ENCODE measurements at regions not wholly inside any gene's neighbourhood (a gene's known extent, or its start where the extent isn't known, plus 50 kb on each side); places are given as distances from the start of the nearest gene placed in this dataset.
A peak's percentile ranks its signal among the peaks of the same experiment; 100 is the strongest.

- H3K27me3 Mint-ChIP-seq (ENCODE audit: insufficient read depth, low read depth, poor library complexity): no peaks in the 10 kb centered on the region
- no peak overlapping the region for H3K4me3 Mint-ChIP-seq
- no peaks in the 10 kb centered on the region for H3K27me3 ChIP-seq (ENCODE audit: insufficient read depth)
- H3K36me3 ChIP-seq (ENCODE audit: insufficient read depth): no peaks in the 10 kb centered on the region
- H3K9me2 ChIP-seq (ENCODE audit: insufficient read depth): 0 out of 2 replicates have a peak, but pooled peaks cover 5% of the 10 kb centered on the region
- no peaks in the 10 kb centered on the region for H3K9me3 Mint-ChIP-seq
- peaks cover 13% of the 10 kb centered on the region for H3K4me1 ChIP-seq (ENCODE audit: insufficient read depth)
- ATAC-seq (no peak), DNase-seq (ENCODE audit: low spot score) (no peak)
- H3K27ac Mint-ChIP-seq: no peak overlapping the region
- peak overlapping the region; percentile 4; the same call in 1 of the 2 replicates for H2AFZ ChIP-seq
- H3K79me2 ChIP-seq (replicated peaks; ENCODE audit: insufficient read depth): no peaks in the 10 kb centered on the region
- TF ChIP-seq NANOG (IDR thresholded peaks at IDR 0.05; ENCODE audit: borderline replicate concordance) (no peak), STAT1 (IDR thresholded peaks at IDR 0.05; ENCODE audit: unreplicated experiment) (no peak), ZNF114 (CRISPR knock-in tag; IDR thresholded peaks at IDR 0.05) (no peak), CREB1 (CRISPR knock-in tag; IDR thresholded peaks at IDR 0.05; ENCODE audit: low read depth) (no peak), EZH2 (IDR thresholded peaks at IDR 0.05; ENCODE audit: low read depth, unreplicated experiment) (no peak), JUNB (IDR thresholded peaks at IDR 0.05; ENCODE audit: unreplicated experiment) (no peak), ZNF462 (CRISPR knock-in tag; IDR thresholded peaks at IDR 0.05) (no peak)
- TF ChIP-seq, protein P1, sequence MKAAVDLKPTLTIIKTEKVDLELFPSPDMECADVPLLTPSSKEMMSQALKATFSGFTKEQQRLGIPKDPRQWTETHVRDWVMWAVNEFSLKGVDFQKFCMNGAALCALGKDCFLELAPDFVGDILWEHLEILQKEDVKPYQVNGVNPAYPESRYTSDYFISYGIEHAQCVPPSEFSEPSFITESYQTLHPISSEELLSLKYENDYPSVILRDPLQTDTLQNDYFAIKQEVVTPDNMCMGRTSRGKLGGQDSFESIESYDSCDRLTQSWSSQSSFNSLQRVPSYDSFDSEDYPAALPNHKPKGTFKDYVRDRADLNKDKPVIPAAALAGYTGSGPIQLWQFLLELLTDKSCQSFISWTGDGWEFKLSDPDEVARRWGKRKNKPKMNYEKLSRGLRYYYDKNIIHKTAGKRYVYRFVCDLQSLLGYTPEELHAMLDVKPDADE (IDR thresholded peaks at IDR 0.05): no peak
- TF ChIP-seq, protein P2, sequence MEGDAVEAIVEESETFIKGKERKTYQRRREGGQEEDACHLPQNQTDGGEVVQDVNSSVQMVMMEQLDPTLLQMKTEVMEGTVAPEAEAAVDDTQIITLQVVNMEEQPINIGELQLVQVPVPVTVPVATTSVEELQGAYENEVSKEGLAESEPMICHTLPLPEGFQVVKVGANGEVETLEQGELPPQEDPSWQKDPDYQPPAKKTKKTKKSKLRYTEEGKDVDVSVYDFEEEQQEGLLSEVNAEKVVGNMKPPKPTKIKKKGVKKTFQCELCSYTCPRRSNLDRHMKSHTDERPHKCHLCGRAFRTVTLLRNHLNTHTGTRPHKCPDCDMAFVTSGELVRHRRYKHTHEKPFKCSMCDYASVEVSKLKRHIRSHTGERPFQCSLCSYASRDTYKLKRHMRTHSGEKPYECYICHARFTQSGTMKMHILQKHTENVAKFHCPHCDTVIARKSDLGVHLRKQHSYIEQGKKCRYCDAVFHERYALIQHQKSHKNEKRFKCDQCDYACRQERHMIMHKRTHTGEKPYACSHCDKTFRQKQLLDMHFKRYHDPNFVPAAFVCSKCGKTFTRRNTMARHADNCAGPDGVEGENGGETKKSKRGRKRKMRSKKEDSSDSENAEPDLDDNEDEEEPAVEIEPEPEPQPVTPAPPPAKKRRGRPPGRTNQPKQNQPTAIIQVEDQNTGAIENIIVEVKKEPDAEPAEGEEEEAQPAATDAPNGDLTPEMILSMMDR (conservative IDR thresholded peaks at IDR 0.05; ENCODE audit: low read depth in 2 of 2): no peak
- no peaks in the 10 kb centered on the region for H3K36me3 Mint-ChIP-seq (ENCODE audit: low read depth)
- H3K27ac ChIP-seq (ENCODE audit: low read depth): no peak overlapping the region
- H3K4me1 Mint-ChIP-seq: peaks cover 12% of the 10 kb centered on the region
- no peaks in the 10 kb centered on the region for H3F3A ChIP-seq (replicated peaks; ENCODE audit: low read depth)
- H4K20me1 ChIP-seq (replicated peaks; ENCODE audit: insufficient read depth): no peaks in the 10 kb centered on the region
- no peak overlapping the region for H3K4me3 ChIP-seq
- H3K4me2 ChIP-seq: 0 out of 2 replicates have a peak overlapping the region, but pooled peaks have one; percentile 58
Observed at GRCh38 chr6:119547024-119547423, 197.5 kb upstream of the MAN1A1 start.
